HG02642 (cell line): ENCODE measurements at regions not wholly inside any gene's neighbourhood (a gene's known extent, or its start where the extent isn't known, plus 50 kb on each side); places are given as distances from the start of the nearest gene placed in this dataset.

Experiments
- ATAC-seq: cut with Tn5 transposase; IDR thresholded peaks from one replicate; pipeline ENCODE4 v1.9.1; 2021; ENCODE audit warnings: mild to moderate bottlenecking; ENCODE audit not compliant: unreplicated experiment, poor library complexity

GRCh38 chr20:57091748-57092111 is 174.7 kb downstream of the BMP7 start:
- no peak for ATAC-seq

DNA sequence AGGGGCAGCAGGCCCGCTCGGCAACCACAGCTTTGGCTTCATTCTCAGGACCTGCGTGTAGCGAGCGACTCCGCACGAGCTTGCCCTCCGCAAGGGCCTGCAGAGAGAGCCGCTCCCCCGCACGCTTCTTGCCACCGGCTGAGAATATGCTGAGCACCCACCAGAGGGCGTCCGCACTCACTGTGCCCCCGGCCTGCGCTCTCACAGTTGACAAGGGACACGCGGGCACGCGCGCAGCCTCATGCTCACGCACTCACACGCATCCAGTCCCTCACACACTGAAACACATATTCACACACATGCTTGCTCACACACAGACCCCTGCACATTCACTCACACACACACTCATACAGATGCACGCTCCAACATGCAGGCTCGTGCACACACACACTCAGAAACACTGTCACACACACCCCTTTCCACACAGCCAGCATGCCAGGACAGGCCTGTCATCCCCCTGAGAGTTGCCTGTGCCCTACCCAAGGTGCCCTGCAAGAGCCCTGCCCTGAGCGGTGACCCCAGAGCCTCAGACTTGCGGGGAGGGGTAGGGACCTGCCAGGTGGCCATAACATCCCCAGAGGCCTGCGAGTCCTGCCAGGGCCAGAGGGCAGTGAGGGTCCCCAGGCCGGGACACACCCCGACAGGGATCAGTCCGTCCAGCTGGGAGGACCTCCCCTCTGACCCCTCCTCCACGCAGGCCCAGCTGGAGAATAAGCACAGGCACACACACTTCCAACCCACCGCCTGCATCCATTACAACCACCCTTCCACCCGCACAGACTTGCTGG is 174.1 kb downstream of the BMP7 start:
- ATAC-seq, result no peak

GRCh38 chr20:57092900-57093530 is 173.4 kb downstream of the BMP7 start:
- ATAC-seq, result no peak

DNA sequence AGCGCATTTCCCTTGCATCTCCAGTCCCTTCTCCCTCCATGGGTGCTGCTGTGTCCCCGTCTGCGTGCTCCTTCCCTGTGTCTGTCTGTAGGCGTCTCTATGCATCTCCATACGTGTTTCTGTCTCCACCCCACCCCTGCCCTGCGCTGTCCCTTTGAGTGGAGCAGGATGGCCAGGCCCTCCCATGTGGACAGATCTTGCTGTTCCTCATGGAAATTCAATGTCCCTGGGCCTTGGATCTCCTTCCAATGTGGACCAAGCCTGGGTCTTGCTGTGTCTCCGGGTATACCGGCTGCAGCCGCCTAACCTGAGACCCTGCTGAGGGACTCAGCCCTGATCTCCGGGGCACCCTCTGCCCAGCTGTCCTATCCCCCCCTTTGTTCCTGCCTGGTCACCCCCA is 172.7 kb downstream of the BMP7 start:
- ATAC-seq, result no peak

DNA sequence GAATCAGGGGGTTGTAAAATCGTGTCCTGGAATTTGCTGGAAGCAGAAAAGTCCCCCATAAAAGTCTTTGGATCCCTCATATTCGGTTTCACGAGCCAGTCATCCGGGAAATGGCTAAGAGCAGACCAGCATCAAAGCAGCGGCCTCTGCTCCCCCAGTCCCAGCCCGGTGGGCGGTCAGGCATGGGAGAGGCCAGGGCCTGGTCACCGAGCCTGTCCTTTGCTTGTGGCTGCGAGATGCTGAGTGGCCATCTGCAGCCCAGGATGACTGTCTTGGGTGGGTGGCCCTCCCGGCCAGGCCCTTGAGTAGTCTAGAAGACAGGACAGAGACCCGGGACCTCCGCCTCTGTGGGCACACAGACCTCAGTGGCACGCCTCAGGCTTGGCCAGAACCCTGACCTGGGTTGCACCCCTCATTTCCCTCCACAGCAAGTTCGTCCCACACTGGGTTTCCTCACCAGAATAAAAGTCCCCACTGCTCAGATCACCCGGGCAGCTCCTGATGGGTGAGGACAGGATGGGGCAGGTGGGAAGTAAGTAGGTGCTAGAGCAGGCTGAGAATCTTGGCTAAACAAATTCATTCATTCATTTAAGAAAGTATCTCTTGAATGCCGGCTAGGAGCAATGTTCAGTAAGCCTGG is 172.1 kb downstream of the BMP7 start:
- no peak for ATAC-seq

DNA sequence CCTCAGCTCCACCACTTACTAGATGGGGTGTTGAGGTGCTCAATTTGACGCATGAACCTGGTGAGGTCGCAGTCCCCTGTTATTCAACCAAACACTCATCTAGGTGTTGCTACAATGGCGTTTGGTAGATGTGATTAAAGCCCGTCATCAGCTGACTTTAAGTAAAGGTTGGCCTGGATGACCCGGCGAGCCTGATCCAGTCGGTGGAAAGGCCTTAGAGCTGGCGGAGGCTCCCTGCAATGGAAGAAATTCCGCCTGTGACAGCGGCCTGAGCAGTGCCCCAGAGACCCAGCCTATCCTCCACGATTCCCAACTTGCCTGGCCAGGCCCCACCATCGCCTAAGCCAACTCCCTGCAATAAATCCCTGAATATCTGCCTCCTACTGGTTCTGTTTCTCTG is 171.4 kb downstream of the BMP7 start:
- ATAC-seq, result no peak

DNA sequence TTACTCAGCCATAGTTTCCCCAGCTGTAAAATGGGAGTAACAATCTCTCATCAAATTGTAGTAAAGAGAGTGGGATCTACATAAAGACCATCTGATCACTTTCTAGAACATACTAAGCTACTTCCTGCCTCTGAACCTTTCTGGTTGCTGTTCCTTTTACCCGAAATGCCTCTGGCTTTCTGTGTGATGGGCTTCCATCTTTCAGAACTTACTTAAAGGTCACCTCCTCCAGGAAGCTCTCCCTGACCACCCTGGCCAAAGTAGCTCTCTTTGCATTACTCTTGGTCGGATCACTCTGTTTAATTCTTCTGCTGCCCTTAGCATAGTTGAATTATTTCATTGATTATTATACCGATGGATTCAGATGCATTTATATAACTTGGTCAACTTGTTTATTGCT is 171.0 kb downstream of the BMP7 start:
- no peak for ATAC-seq

DNA sequence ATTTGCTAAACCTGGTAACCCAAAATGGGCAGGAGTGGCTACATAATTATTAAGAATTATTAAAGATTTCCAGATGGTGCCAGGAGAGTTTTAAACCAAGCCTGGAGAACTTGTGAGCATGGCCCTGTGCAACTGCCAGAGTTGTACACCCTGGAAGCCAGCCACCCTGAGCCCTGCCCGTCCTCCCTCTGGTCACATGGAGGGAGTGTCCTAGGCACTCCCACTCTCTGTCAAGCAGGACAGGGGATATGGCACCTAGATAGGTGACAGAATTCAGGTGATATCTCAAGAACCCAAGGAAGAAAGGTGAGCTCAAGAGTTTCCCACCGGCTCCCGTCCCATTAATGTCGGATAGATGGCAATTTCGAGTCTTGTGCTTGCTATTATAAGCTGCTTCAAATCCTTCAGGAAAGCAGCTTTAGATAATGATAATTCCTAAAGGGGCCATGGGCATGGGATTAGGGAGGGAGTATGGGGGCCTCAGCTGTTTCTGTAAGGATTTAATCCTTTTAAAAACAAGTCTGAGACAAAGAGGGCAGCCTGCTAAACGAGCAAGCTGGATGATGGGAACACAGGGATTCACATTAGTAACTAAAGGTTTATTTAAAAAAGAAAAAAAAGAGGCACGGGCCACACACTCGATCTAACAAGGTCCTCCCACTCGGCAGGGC is 169.1 kb downstream of the BMP7 start:
- ATAC-seq, result no peak

- no peak for ATAC-seq
Measured at GRCh38 chr20:57102160-57102559, 164.3 kb downstream of the BMP7 start.

- ATAC-seq, result no peak
Measured at GRCh38 chr20:57102566-57102965, 163.9 kb downstream of the BMP7 start.

DNA sequence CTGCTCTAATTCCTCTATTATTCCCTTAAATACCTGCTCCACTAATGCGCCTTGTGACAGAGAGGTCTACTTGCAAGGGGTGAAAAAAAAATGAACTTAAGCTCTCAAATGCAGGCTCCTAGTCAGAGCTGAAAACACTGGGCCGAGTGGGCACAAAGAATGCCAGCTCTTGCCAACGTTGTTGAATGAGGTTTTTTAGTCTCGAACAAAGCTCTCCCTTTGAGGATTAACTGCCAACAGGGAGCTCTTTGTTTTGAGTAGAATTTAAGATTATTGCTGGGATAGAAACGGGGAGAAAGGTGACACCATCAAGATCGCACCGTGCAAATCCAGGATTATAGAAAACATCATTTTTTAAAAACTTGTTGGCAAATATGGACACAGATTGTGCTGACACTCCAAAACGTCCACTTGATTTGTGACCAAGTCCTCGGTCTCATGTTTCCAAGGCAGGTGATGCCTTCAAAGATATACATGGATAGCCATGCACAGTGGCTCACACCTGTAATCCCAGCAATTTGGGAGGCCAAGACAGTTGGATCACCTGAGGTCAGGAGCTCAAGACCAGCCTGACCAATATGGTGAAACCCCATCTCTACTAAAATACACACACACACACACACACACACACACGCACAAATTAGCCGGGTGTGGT is 163.2 kb downstream of the BMP7 start:
- no peak for ATAC-seq

- ATAC-seq, result no peak
Measured at GRCh38 chr20:57104113-57104512, 162.3 kb downstream of the BMP7 start.

GRCh38 chr20:57104651-57105204 is 161.7 kb downstream of the BMP7 start:
- no peak for ATAC-seq

DNA sequence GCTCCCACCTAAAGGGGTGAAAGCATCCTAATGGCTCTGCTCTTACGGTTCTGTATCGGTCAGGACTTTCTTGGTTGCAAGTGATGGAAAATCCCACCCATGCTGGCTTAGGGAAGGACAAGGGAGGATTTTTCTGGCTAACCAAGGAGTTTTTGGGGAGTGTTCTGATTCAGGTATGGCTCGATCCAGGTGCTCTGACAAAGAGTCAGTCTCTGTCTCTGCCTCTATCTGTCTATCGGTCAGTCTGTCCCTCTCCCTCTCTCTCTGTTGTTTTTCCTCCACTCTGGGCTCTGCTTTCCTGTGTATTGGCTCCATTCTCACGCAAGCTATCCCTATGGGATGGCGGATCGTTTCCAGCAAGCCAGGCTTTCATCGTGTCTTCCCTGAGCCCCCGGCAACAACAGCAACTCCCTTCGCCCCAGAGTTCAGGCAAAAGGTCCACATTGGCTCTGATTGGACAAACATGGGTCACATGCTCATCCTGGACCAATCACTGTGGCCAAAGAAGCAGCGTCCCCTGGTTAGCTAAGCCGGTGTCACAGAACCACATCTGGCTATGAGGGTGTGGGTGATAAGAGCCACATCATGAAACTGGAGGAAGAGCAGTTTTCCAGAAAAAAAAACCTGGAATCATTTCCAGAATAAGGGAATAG is 160.3 kb downstream of the BMP7 start:
- ATAC-seq, result no peak

DNA sequence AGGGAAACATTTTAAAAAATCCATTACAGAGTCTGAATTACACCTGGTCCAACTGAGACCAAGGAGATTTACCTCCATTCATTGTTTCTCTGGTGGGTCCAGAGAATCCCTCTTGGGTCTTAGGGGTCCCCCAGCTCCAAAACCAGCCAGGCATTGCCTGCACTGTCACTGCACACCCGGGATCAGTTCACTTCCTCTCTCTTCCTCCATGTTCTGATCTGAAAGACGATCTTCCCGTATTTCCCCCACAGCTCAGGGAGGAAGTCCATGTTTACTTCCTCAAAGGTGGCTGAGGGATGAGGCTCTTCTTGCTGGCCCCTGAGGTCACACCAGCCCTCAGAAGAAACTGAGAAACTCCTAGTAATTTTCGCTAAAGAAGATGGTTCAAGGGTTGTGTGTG is 159.7 kb downstream of the BMP7 start:
- no peak for ATAC-seq

GRCh38 chr20:57107208-57107607 is 159.2 kb downstream of the BMP7 start:
- ATAC-seq, result no peak

GRCh38 chr20:57108218-57108617 is 158.2 kb downstream of the BMP7 start:
- ATAC-seq, result no peak

DNA sequence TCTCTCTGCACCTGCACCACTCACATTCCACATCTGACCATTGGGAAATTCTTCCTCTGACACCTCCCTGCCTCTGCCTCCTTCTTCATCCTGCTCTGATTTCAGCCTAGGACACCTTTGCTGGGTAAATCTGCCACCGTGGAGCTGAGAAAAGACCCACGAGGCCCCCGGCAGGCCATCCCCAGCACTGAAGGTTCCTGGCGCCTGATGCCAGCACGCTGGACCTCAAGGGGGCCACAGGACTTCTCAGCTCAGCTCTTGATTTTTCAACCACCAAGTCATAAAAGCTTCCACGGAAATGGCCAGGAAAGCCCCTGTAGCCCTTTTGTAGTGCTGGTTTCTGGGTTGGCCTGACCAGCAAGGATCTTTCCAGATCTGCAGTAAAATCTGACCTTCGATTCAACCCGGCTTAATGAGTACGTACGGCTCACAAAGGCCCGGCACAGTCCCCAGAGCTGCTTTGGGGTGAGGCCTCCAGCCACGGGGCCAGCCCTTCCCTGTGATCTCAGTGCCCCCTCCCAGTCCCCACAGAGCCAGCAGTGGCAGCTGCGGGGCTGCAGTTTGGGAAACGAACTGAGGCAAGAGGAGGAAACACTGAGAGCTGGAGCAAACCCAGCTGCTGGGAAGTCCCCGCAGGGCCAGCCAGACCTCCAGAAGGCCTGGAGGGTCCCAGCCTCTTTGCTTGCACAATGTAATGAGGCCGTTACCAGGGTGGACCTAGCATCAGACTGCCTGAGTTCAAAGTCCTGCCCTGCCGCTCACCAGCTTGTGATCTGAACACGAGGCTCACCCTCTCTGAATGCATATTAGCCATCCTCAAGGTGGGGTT is 157.5 kb downstream of the BMP7 start:
- ATAC-seq, result no peak

- no peak for ATAC-seq
Measured at GRCh38 chr20:57109571-57109953, 156.9 kb downstream of the BMP7 start.
